Kidney epithelial cell (primary cell): ENCODE measurements at regions not wholly inside any gene's neighbourhood (a gene's known extent, or its start where the extent isn't known, plus 50 kb on each side); places are given as distances from the start of the nearest gene placed in this dataset.
"Not testable (repeated sequence)": the region's sequence is repeated elsewhere in the genome, so short reads cannot be mapped to it uniquely, and the experiment has no call there.

Source experiments
- DNase-seq: peaks from one replicate; pipeline ENCODE4 v3.0.0-alpha.2; 2010; ENCODE audit warnings: low read depth
- H3K27me3 ChIP-seq: 2 replicates; pipeline ENCODE4 v1.6.0; 2011; ENCODE audit warnings: low read length; ENCODE audit not compliant: control insufficient read depth, insufficient read depth
- H3K36me3 ChIP-seq: 2 replicates; pipeline ENCODE4 v1.5.1; 2011; ENCODE audit warnings: low read length; ENCODE audit not compliant: control insufficient read depth, insufficient read depth
- H3K4me3 ChIP-seq: 2 replicates; pipeline ENCODE4 v1.5.1; 2011; ENCODE audit warnings: low read depth, mild to moderate bottlenecking, control low read depth, low read length
- TF ChIP-seq, protein P1 (sequence below): IDR thresholded peaks from 2 replicates; pipeline ENCODE4 v1.5.1; 2011; ENCODE audit warnings: mild to moderate bottlenecking, moderate library complexity, low read length, control low read depth, inconsistent platforms; ENCODE audit not compliant: insufficient read depth, poor library complexity, severe bottlenecking

DNA sequence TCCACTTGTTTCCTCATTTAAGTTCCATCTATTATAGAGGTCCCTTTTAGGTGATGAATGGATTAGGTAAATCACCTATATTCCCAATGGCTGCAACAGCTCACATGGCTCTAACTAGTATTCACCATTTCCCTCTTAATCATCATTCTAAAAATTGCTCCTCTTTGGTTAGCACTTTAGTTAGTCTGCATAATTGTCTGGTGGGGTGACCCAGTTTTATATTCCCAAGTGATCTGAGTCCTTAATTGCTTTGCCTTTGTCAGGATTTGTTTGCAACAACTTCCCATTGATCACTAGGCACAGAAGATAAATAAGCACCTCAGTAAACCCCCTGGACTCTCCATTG, 395.2 kb downstream of the RAB38 start:
- TF ChIP-seq, protein P1, sequence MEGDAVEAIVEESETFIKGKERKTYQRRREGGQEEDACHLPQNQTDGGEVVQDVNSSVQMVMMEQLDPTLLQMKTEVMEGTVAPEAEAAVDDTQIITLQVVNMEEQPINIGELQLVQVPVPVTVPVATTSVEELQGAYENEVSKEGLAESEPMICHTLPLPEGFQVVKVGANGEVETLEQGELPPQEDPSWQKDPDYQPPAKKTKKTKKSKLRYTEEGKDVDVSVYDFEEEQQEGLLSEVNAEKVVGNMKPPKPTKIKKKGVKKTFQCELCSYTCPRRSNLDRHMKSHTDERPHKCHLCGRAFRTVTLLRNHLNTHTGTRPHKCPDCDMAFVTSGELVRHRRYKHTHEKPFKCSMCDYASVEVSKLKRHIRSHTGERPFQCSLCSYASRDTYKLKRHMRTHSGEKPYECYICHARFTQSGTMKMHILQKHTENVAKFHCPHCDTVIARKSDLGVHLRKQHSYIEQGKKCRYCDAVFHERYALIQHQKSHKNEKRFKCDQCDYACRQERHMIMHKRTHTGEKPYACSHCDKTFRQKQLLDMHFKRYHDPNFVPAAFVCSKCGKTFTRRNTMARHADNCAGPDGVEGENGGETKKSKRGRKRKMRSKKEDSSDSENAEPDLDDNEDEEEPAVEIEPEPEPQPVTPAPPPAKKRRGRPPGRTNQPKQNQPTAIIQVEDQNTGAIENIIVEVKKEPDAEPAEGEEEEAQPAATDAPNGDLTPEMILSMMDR: no peak
- Histone ChIP-seq H3K4me3 (no peak overlapping the region), H3K27me3 (no peaks in the 10 kb centered on the region), H3K36me3 (no peaks in the 10 kb centered on the region)
- DNase-seq: no peak

- Histone ChIP-seq H3K4me3 (no peak overlapping the region), H3K27me3 (no peaks in the 10 kb centered on the region), H3K36me3 (no peaks in the 10 kb centered on the region)
- no peak for DNase-seq
- TF ChIP-seq, protein P1: no peak
Measured at GRCh38 chr11:87779276-87780067, 395.8 kb downstream of the RAB38 start.

DNA sequence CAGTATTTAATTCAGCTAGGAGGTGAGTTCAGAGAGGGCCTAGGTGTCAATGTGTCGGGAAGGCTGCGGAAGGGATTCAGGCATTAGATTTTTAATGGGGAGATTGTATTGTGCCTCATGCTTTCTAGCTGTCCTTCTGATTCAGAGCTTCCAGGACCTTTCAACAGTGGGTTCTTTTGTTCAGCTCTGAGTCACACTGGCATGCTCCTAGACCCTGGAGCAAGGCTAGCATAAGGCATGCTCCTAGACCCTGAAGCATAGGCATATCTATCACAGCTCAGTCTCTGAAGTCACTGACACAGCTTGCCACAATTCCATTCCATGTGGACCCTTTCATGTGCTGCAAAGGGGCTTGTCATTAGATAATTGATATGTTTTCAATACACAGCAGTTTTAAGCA, 396.9 kb downstream of the RAB38 start:
- TF ChIP-seq, protein P1: no peak
- DNase-seq: no peak
- Histone ChIP-seq H3K27me3 (no peaks in the 10 kb centered on the region), H3K36me3 (no peaks in the 10 kb centered on the region), H3K4me3 (no peak overlapping the region)

- no peaks in the 10 kb centered on the region for H3K36me3 ChIP-seq
- H3K4me3 ChIP-seq: no peak overlapping the region
- no peaks in the 10 kb centered on the region for H3K27me3 ChIP-seq
- no peak for DNase-seq
- TF ChIP-seq, protein P1: no peak
Measured at GRCh38 chr11:87775036-87775435, 400.2 kb downstream of the RAB38 start.

- TF ChIP-seq, protein P1: no peak
- H3K4me3 ChIP-seq: no peak overlapping the region
- H3K27me3 ChIP-seq: no peaks in the 10 kb centered on the region
- no peak for DNase-seq
- H3K36me3 ChIP-seq: no peaks in the 10 kb centered on the region
Measured at GRCh38 chr11:87769661-87770060, 405.6 kb downstream of the RAB38 start.

DNA sequence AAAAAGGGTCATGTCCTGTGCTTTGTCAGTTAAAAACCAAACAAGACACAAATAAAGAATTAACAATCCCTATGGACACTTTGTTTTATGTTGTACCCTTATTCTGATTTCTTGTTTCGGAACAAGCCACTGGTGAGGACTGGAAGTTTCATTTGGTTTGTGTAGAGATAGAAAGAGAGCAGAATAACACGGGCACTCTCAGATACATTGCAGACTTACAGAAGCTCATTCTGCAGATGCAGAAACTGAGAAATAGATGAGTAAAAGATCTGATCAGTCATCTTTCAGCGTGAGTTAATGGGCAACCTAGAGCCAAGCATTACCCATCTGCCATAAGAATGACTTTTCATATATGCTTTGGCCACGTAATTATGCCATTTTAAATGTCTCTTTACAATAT, 407.6 kb downstream of the RAB38 start:
- TF ChIP-seq, protein P1: no peak
- H3K36me3 ChIP-seq: no peaks in the 10 kb centered on the region
- no peak for DNase-seq
- H3K27me3 ChIP-seq: no peaks in the 10 kb centered on the region
- no peak overlapping the region for H3K4me3 ChIP-seq

GRCh38 chr11:87764075-87764474, 411.2 kb downstream of the RAB38 start:
- H3K36me3 ChIP-seq, DNase-seq, H3K4me3 ChIP-seq, H3K27me3 ChIP-seq: not testable (repeated sequence)
